HG03066 (cell line): ENCODE measurements at regions not wholly inside any gene's neighbourhood (a gene's known extent, or its start where the extent isn't known, plus 50 kb on each side); places are given as distances from the start of the nearest gene placed in this dataset.

Experiments
- ATAC-seq: cut with Tn5 transposase; IDR thresholded peaks from one replicate; pipeline ENCODE4 v1.9.1; 2021; ENCODE audit warnings: low read depth; ENCODE audit not compliant: unreplicated experiment

GRCh38 chr7:106774768-106775551 is 90.1 kb upstream of the PIK3CG start:
- ATAC-seq: no peak

- no peak for ATAC-seq
Observed at GRCh38 chr7:106775552-106775936, 89.5 kb upstream of the PIK3CG start.

GRCh38 chr7:106775975-106776607 is 89.0 kb upstream of the PIK3CG start:
- no peak for ATAC-seq

- ATAC-seq: no peak
Observed at GRCh38 chr7:106776618-106777347, 88.3 kb upstream of the PIK3CG start.

- ATAC-seq: no peak
Observed at GRCh38 chr7:106777674-106778299, 87.3 kb upstream of the PIK3CG start.

- ATAC-seq: no peak
Observed at GRCh38 chr7:106778656-106779250, 86.3 kb upstream of the PIK3CG start.

- ATAC-seq: no peak
Observed at GRCh38 chr7:106779877-106780276, 85.2 kb upstream of the PIK3CG start.

- ATAC-seq: no peak
Observed at GRCh38 chr7:106781007-106781406, 84.1 kb upstream of the PIK3CG start.

- ATAC-seq: no peak
Observed at GRCh38 chr7:106781828-106782544, 83.1 kb upstream of the PIK3CG start.

- no peak for ATAC-seq
Observed at GRCh38 chr7:106783286-106783685, 81.8 kb upstream of the PIK3CG start.

- no peak for ATAC-seq
Observed at GRCh38 chr7:106788637-106789036, 76.4 kb upstream of the PIK3CG start.

GRCh38 chr7:106791526-106791925 is 73.6 kb upstream of the PIK3CG start:
- ATAC-seq: no peak

- no peak for ATAC-seq
Observed at GRCh38 chr7:106792233-106792926, 72.7 kb upstream of the PIK3CG start.

- no peak for ATAC-seq
Observed at GRCh38 chr7:106793015-106793975, 71.8 kb upstream of the PIK3CG start.

GRCh38 chr7:106794276-106795083 is 70.6 kb upstream of the PIK3CG start:
- no peak for ATAC-seq

GRCh38 chr7:106795084-106795876 is 69.8 kb upstream of the PIK3CG start:
- no peak for ATAC-seq

GRCh38 chr7:106795877-106796231 is 69.2 kb upstream of the PIK3CG start:
- no peak for ATAC-seq
